ENCODE measurements at regions not wholly inside any gene's neighbourhood (a gene's known extent, or its start where the extent isn't known, plus 50 kb on each side); places are given as distances from the start of the nearest gene placed in this dataset.
"Not testable (repeated sequence)": the region's sequence is repeated elsewhere in the genome, so short reads cannot be mapped to it uniquely, and the experiment has no call there.

DNA sequence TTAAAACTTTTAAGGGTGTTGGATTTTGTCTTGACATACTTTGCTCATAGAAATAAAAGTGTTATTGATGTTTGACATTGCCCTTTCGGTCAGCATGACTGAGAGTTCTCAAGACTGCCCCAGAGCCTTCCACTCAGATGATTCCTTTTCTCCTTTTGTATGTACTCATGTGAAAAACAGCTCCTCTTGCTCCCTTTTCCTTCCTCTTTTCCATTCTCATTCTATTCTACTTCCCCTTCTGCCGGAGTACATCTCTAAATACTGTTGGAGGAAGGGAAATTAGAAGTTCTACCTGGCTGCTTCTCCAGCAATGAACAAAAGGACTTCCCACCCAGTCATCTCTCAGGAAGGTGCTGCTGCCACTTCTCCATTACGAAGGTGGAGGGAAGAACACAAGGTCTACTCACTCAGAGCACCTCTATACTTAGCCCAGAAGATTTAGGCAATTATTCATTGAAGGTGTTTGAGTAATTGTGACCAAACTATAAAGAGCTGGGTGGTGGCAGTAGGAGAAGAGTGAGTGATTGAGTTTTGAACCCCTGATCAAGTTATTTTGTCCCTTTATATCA lies 163.8 kb upstream of the MBNL1 start:
- no peak for DNase-seq

DNA sequence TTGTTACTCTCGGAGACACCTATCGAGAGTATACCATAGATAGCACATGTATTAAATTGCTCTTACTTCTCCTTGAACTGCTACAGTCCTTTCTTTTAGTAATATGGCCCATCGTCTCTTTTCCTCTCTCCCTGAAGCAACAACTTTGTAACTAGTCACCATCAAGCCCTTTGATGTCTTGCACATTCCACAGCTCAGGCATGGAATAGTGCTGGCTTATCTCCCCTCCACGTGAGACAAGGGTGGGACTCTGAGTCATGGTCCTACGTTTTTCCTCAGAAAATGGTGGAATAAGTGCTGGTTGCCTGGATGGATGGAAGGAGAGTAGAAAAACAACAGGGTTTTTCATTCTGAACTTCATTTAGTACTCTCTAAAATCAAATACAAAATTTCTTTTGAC lies 163.3 kb upstream of the MBNL1 start:
- no peak for DNase-seq

DNA sequence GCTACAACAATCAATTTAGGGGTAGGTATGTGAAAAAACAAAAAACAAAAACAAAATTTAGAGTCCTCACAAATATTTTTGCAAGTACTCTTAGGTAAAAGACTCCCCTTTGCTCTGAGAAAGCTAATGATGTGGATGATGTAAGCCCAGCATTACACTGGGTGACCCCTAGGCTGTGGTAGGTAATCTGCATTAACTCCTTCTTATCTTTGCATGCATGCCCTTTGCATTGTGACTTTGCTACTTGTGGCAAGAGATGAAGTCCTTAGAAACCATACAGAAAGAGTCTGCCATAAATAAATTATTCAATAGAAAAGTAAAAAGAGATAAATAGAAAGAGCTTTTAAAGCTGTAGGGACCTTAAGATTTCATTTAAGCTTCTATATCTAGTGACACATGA lies 159.7 kb upstream of the MBNL1 start:
- DNase-seq: no peak

DNA sequence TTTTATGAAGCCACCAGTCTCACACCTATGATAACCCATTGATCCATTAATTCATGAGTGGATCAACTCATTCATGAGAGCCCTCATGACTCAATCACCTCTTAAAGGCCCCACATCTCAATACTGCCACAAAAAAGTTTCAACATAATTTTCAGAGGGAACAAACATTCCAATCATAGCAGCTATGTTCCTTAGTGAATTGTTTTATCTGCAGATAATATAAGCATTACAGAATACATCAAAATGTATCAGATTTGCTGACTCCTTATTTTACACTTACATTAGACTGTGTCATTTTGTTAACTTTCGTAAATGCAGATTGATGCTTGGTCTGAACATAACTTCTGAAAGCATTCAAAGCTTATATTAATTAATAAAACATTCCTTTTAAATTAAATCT lies 155.3 kb upstream of the MBNL1 start:
- DNase-seq: no peak

DNA sequence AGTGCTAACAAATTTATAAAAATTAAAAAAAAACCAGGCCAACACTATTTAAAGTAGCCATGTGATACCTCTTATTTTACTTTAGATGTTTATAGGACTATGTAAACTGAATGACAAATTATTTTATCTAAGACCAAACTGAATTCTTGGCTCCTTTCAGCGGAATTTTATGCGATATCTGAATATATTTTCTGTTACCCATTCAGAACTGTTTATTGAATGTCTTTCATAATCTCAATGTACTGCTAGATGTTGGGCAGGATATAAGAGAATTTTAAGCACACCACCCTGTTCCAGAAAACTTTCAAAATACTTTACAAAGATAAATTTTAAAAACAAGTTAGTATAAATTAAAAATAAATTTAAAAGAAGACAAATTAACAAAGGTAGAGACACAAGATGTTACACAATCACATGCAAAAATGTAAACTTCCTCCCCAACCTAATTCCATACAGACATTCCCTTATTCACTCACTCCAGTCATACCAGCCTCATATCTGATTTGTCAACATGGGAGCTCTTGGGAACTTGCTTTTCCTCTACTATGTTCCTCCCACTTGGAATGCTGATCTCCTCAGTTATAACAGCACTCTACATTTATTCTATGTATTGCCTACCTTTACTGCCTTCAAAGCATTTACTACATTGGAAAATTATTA lies 154.6 kb upstream of the MBNL1 start:
- DNase-seq: no peak

DNA sequence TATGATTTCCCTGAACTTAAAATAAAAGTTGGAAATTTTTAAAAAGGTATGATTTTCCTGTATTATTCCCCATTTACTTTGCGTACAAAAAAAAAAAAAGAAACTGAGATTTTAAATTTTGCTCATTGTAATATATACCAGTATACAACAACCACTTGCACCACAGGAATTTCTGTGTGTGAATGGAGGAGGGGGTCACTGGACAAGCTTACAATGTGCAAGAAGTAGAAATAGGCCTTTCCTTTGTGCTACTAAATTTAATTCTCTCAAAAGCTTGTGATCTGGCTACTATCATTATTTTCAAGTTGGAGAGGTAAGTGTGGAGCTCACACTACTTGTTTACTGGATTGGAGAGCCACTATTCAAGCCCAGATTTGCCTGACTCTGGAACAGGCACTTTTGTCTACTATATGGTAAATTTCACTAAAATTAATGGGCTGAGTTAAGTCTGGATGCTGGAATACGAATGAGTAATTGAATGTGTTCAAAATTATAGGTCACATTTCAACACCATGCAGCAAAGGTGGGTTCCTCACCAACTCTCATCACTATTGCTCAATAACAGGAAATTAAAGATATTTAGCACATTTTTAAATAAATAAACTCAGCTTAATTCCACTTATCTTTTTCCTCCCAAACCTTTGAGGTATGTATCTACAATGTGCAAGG lies 148.0 kb upstream of the MBNL1 start:
- no peak for DNase-seq

DNA sequence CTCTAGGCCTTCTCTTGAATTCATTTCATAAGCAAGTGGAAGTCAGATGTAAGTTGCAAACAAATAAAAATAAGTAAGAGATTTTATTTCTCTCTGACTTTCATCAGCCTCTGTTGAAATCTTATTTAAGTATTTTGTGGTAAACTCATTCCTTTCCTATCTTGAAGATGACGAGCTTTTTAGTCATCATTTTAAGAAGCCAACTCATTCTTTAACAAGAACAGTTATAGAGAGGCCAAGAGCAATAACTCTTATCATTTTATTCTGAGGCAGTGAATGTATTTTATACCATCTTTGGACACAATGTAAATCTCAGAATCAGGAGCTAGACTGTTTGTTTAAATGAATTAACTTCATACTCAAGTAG lies 147.5 kb upstream of the MBNL1 start:
- DNase-seq: no peak

DNA sequence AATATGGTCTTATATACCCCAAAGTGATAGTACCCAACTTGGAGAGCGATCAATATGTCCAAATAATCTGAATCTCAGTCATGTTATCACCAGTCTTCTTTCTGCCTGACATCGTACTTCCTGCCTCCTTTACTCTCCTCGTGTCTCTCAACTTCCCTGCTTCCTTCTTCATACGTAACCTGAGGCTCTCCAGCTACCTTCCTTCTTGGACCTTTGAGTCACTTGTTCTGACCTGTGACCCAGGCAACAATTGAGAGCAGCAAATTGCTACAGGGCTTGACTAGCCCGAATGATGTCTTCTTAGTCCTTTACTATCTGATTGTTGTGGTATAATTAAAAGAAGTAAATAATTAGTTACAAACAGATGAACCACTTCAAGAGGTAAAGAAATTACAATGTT lies 145.9 kb upstream of the MBNL1 start:
- no peak for DNase-seq

DNA sequence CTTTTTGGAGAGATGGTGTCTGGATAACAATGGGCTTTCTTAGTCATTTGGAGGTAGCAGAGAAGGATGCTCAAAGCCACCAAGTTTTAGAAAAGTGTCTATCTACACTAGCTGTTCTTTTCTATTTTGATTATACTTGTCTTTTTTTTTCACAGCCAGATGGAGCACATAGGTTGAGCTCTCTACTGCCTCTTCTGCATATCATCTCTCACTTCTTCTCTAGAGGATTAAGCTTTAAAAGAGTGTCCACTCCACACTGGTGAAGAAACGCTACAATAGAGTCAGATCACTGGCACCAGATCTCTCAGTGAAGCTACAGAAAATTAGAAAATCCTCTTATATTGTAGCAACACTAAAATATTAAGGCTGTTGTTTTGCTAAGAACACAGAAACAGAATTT lies 145.3 kb upstream of the MBNL1 start:
- no peak for DNase-seq

DNA sequence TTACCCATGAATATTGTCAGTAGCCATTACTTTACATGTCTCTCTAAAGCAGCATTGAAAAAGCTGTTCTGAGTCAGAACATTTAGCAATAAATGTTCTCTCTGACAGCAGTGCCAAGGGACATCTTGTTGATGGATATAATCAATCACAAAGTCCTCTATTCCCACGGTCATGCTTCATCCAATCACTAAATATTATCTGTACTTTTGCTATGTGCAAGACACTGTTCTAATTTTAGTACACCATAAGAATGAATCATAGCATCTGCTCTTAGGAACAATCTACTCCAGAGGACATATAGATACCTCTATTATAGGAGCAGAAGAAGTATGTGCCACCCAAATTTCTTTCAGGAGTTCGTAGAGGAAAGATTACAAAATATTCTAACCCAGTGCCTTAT lies 142.5 kb upstream of the MBNL1 start:
- DNase-seq: no peak

DNA sequence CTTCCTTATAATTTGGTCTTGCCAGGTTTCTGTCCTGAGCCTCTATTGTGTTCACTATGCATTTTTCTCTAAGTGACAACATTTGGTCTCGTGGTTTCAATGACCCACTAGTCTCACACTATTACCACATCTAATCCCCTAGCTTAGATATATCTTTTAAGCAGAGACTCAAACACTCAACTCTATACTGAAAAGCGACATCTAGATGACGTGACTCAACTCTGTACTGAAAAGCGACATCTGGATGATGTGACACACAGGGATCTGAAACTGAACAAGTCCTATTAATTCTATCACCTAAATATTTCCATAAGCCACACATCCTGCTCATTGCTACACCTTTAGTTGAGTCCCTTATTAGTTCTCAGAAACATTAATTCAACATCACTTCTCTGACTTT lies 141.7 kb upstream of the MBNL1 start:
- DNase-seq: peak; percentile 34

DNA sequence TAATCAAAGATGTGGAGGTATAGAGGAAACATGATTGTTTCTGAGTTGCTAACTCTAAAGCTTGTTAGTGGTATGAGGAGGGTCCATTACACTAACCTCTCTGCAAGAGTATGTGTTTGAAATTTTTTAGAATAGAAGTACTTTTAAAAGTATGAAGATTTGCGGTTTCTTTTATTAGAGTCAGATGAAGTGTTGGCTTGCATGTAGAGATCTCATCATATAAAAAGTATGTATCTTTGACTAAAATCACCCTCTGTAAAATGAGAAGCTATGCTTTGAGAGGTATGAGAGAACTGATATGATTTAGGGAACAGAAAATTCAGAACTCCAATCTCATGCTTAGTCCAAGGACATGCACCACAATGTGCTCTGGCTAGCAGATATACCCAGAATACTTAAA lies 140.4 kb upstream of the MBNL1 start:
- no peak for DNase-seq

DNA sequence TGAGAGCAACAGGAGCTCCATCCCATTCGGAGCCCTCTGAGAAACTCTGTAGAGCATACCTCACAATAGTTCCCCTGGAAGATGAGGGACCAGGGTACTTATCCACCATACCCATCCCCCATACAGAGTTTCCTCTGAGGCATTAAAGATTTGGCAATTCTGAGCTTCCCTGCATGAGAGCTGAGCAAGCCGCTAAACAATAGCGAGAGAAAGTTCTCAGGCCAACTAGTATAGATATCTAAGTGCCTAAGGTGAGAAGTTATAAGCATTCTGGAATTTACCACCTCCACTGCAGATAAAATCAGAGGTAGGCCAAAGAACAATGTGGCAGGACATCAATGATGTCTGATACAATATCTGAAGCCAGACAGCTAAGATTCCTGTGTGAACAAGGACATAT lies 129.1 kb upstream of the MBNL1 start:
- DNase-seq: no peak

DNA sequence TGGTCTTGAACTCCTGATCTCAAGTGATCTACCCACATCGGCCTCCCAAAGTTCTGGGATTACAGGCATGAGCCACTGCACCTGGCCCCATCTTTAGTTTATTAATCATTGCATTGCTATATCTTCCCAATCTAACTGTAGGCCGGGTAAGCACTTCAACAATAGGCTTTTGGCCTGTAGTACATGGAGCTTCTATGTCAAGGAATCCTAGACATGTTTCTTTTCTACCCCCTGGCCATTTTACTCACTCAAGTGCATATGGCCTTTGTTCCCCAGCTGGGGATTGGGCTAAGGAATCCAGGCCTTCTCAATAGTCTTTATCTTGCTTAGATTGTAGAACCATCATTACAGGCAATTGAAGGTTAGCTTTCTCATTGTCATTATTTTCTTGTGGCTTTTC lies 122.3 kb upstream of the MBNL1 start:
- no peak for DNase-seq

DNA sequence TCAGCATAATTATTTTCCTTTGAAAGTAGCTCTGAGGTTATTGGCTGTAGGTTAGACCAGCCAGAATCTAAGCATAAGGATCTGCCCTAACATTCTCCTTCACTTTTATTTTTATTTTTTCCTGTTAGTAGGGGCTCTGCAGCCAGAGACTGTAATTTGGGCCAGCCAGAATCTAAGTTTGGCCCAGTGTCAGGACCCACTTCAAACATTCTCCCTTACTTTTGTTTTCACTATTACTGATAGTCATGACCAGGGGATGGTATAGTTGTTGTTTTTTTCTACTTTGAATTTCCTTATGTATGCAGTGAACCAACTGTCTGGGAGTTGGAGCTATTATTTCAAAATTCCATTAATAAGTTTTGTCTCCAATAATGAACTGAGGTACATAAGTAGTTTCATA lies 121.0 kb upstream of the MBNL1 start:
- no peak for DNase-seq

DNA sequence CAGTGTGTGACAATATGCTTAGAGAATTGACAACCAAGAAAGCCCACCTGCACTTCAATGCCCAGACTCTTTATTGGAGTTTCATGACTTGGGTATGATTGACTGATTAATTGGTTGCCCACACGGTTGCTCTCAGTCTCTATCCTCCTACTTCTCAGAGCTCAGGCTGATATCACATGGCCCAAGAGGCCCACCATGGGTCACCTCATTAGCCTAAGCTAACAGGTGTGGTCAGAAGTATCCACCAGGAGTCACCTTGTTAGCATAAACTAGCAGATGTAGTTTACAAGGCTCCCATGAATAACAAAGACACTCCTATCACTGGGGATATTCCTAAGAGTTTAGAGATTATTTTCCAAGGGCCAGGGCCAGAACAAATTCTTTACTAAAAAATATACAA lies 120.2 kb upstream of the MBNL1 start:
- DNase-seq: no peak

DNA sequence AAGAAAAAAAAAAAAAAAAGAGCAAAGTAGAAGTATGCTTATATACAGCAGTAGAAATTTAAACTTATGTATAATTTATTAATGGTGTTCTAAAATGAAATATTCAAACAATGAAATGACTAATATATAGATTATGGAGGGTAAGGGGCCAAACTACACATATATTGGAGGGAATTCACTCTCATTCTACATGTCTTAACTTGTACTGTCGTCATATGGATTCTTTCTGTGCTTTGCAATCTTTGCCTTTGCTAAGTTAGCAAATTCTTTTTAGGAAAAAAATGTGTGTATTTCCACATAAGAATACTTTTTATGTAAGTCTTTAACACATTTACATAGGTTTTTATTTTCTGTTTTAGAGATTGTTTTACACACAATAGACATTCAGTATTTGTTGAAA lies 118.9 kb upstream of the MBNL1 start:
- DNase-seq: no peak

DNA sequence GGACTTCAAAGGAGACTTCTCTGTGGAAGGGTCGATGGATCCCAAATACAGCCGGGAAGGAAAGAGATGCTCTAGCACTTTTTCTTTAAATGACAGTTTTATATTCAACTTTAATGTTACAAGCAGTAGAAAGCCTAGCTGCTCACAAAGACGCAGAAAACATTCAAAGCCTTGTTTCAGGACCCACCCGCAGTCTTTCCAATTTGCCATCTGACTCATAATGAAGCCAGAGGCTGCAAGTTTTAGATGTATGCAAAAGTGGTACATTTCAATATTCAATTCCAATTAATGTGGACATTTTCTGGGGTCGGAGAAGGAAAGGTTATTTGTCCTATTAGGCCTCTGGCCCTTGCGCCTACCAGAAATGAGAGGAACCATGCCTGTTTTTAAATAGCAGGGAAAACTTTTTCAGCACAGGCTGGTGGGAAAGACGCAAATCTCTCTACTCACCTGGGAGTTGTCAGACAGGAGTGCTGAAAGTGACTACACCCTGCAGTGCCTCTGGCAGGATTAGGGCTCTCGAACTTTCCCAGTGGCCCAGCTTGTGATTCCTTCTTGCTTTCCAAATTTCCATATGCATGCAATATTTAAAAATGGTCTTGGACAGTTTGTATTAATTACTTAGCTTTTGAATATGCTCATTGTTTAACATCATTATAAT lies 117.4 kb upstream of the MBNL1 start:
- peak; percentile 14 for DNase-seq

DNA sequence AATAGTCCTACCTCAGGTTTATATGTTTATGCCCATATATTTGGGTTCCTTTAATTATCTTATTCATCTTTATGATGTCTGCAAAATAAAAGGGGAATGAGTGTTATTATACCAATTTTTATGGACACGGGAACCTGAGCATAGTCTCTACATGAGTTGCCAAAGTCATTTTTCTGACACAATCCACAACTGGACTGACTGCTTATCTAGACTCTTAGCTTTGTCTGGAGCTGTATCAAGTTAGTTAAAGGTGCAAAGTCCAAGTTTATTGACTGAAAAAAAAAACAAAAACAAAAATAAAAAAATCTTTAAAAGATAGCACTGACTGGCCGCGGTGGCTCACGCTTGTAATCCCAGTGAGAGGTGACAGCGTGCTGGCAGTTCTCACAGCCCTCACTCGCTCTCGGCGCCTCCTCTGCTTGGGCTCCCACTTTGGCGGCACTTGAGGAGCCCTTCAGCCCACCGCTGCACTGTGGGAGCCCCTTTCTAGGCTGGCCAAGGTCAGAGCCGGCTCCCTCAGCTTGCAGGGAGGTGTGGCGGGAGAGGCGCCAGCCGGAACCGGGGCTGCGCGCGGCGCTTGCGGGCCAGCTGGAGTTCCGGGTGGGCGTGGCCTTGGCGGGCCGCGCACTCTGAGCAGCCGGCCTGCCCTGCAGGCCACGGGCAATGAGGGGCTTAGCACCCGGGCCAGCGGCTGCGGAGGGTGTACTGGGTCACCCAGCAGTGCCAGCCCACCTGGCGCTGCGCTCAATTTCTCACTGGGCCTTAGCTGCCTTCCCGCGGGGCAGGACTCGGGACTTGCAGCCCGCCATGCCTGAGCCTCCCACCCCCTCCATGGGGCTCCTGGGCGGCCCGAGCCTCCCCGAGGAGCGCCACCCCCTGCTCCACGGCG lies 116.6 kb upstream of the MBNL1 start:
- DNase-seq: not testable (repeated sequence)

DNA sequence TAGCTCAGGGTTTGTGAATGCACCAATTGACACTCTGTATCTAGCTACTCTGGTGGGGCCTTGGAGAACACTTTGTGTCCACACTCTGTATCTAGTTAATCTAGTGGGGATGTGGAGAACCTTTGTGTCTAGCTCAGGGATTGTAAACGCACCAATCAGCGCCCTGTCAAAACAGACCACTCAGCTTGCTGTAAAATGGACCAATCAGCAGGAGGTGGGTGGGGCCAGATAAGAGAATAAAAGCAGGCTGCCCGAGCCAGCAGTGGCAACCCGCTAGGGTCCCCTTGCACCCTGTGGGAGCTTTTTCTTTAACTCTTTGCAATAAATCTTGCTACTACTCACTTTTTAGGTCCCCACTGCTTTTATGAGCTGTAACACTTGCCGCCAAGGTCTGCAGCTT lies 115.6 kb upstream of the MBNL1 start:
- DNase-seq: not testable (repeated sequence)

DNA sequence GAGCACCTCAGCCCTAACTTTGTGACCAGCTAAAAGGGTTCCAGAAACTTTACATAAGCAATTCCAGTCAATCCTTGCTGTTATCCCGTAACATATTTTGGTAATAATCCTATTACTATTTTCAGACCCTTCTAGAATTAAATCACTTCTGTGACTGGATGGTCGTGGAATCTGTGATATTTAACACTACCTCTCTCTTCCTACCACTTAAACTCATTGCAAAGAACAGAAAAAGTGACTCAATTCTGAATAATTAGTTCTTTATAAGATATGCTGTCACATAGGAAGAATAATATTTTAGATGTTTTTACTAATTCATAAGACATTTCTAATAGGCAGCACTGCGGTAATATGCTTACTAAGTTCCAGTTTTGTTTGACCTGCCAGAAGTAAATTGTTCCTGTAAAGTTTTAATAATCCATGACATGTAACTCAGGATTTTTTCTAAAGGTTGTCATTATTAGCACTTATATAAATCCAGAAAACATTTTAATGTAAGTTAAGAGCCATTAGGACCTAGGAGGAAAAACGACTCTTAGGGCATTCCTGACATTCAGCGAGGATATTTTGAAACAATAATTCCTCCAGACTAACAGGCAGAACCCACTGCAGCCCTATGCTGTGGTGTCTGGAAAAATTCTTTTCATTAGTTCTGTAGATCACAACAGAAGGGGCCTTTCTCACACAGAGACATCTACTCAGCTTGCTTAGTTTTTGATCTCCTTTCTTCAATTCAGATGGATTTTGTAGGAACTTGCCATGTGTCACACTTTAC lies 113.3 kb upstream of the MBNL1 start:
- DNase-seq: no peak

DNA sequence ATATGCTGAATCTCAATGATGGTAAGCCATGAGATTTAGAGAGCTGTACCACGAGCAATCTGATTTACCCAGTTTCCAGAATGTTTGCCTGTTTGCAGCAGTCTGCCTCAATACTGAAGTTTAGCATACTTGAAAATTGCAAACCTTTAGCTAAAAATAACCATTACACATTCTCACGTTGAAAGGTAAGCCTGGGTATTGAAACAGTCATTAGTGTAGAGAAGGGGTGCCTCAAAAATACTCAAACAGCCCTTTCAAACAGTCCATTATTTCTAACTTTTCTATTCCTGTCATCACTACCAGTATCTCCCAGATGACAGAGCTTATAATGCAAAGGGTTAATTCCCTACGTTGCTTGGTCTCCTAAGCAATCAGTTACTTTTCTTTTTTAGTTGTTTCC lies 111.8 kb upstream of the MBNL1 start:
- DNase-seq: no peak

DNA sequence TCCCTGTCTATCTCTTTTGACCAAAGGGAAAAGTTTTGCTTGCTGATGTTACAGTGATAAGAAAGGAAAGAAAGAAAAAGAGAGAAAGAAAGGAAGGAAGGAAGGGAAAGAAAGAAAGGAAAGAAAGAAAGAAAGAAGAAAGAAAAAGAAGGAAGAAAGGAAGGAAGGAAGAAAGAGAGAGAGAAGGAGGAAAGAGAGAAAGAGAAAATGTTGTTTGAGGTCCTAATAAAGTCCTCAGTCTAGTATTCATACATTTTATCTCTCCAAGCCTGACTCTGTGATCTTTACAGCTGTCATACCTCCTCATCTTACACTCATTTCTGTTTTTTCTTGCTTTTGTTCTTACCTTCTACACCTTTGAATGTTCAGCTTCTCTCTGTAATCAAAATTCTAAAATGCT lies 111.4 kb upstream of the MBNL1 start:
- no peak for DNase-seq
